Tibial nerve (tissue), 3 donors: ENCODE measurements at regions not wholly inside any gene's neighbourhood (a gene's known extent, or its start where the extent isn't known, plus 50 kb on each side); places are given as distances from the start of the nearest gene placed in this dataset.

Experiments used
- CTCF ChIP-seq, 5 experiments: fragments of 200-600 bp in 3 of 5; fragments of 450-650 bp in 2 of 5; sonication (generic) in 3 of 5; IDR thresholded peaks; one replicate each; pipeline ENCODE4 v1.5.1; 2016 to 2019; ENCODE audit warnings: antibody characterized with exemption in 5 of 5, mild to moderate bottlenecking in 3 of 5, moderate library complexity in 2 of 5
- POLR2A ChIP-seq, 2 donors: fragments of 450-650 bp; IDR thresholded peaks; one replicate each; pipeline ENCODE4 v1.6.1; 2017; ENCODE audit warnings: antibody characterized with exemption in 2 of 2, mild to moderate bottlenecking in 2 of 2, moderate library complexity in 2 of 2

- TF ChIP-seq POLR2A (IDR thresholded peaks at IDR 0.05) (no peak), CTCF (IDR thresholded peaks at IDR 0.05) (no peak)
Measured at GRCh38 chr4:104677116-104677515, 182.4 kb upstream of the CXXC4 start.
